GM21717 (cell line): ENCODE measurements at regions not wholly inside any gene's neighbourhood (a gene's known extent, or its start where the extent isn't known, plus 50 kb on each side); places are given as distances from the start of the nearest gene placed in this dataset.
"Not testable (repeated sequence)": the region's sequence is repeated elsewhere in the genome, so short reads cannot be mapped to it uniquely, and the experiment has no call there.

Experiments used
- ATAC-seq: cut with Tn5 transposase; IDR thresholded peaks from one replicate; pipeline ENCODE4 v1.9.1; 2021; ENCODE audit warnings: mild to moderate bottlenecking, moderate library complexity; ENCODE audit not compliant: unreplicated experiment

DNA sequence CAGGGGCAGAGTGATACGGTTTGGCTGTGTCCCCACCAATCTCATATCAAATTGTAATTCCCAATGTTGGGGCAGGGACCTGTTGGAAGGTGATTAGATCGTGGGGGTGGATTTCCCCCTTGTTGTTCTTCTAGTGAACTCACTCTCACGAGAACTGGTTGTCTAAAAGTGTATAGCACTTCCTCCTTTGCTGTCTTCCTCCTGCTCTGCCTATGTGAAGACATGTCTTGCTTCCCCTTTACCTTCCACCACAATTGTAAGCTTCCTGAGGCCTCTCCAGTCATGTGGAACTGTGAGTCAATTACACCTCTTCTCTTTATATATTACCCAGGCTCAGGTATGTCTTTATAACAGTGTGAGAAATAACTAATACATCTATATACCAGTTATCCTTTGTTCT is 706.4 kb upstream of the KLHL1 start:
- ATAC-seq: no peak

DNA sequence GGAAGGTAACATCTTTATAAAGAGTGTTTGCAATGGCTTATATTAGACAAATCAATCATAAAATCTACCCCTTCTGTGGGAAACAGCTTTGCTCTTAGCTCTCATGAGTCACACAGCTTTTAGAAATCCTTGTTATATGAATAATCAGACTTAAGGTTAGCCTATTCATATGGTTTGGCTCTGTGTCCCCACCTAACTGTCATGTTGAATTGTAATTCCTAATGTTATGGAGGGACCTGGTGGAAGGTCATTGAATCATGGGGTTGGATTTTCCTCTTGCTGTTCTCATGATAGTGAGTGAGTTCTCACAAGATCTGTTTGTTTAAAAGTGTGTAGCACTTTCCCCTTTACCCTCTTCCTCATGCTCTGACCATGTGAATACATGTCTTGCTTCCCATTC is 704.2 kb upstream of the KLHL1 start:
- ATAC-seq: no peak

- no peak for ATAC-seq
These were observed 701.3 kb upstream of the KLHL1 start for GRCh38 chr13:70809588-70809987.

GRCh38 chr13:70798385-70798784 is 690.1 kb upstream of the KLHL1 start:
- ATAC-seq: no peak

GRCh38 chr13:70795484-70795883 is 687.2 kb upstream of the KLHL1 start:
- no peak for ATAC-seq

DNA sequence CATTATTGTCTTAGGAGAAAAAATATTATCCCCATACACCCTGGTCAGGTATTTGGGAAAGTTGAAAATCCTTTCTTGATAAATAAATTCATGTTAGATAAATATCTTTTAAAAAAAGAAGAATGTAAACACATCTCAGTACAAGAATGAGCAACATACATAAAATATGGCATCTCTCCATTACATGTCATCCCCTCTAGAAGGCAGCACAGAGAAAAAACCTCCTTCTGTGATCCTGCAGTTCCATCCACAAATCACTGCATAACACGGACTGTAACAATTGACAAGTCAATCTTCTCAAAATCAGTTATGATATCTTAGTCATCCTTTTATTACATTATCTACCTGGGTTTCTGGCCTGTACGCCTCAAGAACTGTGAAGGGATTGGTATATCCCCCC is 683.9 kb upstream of the KLHL1 start:
- ATAC-seq: no peak

- no peak for ATAC-seq
These were observed 681.5 kb upstream of the KLHL1 start for GRCh38 chr13:70789751-70790150.

DNA sequence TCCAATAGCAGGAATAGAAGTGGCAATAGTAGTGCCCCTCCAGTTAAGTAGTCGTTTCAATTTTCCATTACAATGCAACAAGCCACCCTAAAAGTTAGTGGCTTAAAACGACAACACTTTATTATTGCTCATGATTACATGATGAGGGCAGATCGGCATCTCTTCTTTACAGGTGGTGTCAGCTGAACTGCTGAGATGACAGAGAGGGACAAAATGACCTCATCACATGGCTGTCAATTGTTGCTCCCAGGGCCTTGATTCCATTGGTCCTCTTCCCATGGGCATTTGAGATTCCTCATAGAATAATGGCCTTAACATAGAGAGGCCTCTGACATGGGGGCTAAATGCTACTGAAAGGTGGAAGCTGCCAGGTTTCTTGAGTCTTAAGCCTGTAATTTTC is 679.8 kb upstream of the KLHL1 start:
- no peak for ATAC-seq

DNA sequence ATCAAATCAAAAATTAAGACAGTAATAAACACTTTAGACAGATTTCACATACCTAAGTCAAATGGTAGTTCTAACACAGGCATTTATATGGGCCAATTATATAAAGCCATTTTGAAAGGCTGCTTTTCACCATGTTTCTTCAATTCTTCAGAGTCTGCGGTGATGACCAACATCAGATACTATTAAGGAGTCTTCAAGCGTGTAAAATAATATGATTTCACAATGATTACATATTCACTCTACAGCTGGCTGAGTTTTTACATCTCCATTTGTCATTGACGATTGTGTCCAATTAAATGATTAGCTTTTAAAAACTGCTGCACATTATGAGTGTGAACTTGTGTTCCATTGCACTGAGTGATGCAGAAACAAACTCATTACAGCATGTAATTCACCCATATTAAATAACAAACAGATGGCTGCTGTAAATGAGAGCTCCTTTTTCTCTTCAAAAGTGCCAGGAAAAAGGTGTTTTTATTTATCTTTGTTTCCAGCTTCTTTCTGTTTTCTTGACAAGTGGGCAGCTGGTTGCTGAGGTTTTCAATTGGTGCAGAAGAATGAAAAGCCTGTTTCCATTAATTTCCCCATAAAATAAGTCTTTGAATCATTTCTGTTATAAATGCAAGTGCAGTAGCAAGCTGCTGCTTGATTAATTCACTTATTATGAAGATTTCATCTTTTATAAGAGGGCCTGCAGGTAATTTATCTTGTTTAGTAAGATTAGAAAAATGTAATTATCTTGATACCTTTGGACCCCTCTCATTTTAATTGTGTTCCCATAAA is 676.1 kb upstream of the KLHL1 start:
- ATAC-seq: no peak

- ATAC-seq: no peak
These were observed 661.6 kb upstream of the KLHL1 start for GRCh38 chr13:70769817-70770216.

DNA sequence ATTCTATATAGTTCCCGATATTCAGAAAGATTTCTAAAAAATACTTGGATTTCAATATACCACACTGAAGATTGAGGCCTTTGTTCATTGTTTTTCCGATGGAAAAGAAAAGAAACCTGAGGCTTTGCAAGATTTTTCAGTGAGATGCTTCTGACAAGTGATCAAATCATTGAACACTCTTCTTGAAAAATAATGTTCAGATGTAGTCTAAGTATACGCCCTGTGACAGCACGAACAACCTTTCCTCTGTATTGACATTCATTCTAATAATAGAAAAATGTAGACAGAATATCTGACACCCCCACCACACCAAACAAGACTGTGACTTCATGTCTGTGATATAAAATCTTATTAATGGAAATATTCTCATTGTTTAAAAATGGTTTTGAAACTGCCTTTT is 650.7 kb upstream of the KLHL1 start:
- no peak for ATAC-seq

- no peak for ATAC-seq
These were observed 647.8 kb upstream of the KLHL1 start for GRCh38 chr13:70756088-70756487.

GRCh38 chr13:70755456-70755855 is 647.2 kb upstream of the KLHL1 start:
- no peak for ATAC-seq

DNA sequence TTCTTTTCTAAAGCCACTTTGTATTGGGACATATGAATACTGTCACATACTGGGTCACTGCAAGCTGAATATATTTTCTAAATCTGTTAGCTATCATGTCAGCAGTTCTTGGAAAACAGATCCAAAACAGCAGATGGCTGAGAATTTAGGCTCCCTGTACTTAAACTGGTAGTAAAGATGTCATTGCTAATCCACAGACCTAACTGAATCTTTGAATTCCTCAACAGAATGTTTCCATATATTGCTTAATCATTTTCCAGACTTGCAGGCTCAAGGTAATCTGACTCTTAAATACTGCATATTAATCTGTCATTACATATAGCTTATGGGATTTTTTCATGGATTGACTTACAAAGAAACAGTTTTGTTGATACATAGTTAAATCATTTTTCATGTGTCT is 639.0 kb upstream of the KLHL1 start:
- ATAC-seq: no peak

DNA sequence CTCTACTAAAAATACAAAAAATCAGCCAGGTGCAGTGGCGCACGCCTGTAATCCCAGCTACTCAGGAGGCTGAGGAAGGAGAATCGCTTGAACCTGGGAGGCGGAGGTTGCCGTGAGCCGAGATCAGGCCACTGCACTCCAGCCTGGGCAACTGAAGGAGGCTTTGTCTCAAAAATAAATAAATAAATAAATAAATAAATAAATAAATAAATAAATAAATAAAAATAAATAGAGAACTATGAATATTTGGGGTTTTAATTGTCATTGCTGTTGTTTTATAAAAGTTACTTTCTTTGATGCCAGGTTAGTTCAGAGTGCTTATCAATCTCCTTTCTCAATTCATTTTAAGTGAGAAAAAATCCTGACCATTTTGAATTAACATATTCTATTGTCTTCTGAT is 638.2 kb upstream of the KLHL1 start:
- ATAC-seq: not testable (repeated sequence)

- ATAC-seq: no peak
These were observed 628.5 kb upstream of the KLHL1 start for GRCh38 chr13:70736622-70737317.

DNA sequence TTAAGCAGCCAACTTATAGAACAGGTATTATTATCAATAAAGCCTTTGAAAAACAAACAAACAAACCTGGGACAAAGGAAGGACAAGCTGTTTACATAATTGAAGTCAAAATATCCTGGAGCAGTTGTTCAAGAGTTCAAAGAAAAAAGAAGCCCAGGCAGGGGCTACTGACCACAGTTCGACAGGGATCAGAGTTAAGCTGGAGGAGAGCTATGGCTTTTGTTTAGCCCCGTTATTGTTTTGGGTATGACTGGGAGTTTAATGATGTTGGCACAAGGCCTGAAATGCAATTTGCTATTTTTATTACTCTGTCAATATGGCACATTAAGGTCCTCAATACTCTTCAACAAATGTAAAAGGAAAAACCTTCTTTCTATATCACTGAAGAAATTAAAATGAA is 624.4 kb upstream of the KLHL1 start:
- ATAC-seq: no peak

DNA sequence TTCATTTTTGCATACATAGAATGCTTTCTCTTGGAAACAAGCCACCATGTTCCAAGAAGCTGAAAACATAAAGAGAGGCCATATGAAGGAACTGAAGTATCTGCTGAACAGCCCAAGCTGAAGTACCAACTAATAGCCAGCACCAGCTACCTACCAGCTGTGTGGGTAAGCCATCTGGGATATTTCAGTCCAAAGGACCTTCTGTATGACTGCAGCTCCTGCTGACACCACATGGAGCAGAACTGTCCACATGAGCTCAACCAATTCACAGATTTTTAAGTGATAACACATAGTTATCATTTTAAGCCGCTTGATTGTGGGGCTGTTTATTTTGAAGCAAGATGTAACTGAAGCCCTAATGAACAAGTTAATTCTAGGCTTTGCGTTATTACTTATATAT is 621.1 kb upstream of the KLHL1 start:
- no peak for ATAC-seq

DNA sequence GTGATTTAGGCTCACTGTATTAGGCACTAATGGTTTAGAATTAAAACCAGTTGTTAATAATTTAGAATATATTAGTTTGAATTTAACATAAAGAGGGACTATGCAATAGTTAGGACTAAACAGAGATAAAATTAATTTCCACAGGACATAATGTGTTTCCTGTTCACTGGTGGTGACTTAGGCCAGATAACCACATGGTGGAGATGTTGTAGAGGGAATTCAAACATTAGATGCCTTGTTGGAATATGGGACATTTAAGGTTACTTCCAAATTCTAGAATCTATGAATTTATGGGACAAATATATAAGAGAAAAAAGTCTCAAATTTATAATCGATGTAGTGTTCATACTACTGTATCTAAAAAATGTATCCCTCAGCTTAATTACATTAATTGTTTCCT is 615.5 kb upstream of the KLHL1 start:
- no peak for ATAC-seq

DNA sequence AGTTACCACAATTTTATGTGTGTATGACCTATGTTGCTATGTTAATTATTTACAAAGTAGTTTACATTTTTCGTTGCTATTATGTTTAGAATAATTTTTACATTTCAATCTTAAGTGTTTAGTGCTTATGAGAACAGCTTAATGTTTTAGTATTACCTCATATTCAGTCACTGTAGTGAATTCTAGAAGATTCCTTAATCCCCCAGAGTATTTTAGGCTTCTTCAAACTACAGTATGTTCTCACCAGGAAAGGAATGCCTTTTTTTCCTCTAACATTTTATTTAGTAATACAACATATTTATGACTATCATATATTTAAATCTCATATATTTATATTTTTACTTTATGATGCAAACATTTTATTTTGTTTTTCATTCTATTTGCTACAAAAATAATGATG is 612.1 kb upstream of the KLHL1 start:
- ATAC-seq: no peak

- no peak for ATAC-seq
These were observed 606.7 kb upstream of the KLHL1 start for GRCh38 chr13:70714993-70715392.

DNA sequence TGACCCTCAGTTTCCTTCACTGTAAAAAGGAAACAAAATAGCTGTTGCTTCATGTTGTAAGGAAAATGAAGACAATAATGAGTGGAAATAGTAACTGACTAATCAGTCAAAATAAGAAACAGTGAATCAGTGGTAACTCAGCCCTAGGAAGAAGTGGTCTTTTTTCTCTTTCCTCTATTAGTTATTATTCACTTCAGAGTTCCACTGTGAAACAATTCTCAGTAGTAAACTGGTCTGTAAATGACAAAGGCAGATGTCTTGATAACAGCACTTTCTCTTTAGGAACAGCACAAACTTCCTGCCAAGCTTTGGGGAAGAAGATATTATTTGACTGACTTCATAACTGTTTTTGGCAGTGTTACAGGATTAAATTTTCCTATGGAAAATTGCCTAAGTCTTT is 600.5 kb upstream of the KLHL1 start:
- ATAC-seq: no peak

DNA sequence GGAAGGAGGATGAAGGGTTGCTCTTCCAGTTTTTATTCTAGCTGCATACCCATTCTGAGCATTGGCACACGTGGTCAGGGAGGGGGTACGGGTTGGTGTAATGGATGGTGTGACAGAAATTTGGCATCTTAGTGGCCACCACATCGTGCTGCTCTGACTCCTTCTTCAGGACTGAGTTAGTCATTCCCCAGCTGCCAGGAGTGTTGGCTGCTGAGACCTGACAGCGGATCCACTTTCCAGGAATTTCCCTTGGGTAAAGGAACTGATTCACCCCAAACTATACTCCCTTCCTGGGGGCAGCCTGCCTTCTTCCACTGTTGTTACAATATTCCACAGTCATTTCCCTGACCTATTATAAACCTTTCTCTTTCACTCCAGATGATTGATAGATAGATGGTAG is 595.5 kb upstream of the KLHL1 start:
- ATAC-seq: no peak
